Hematopoietic multipotent progenitor cell treated with erythropoietin and hydrocortisone succinate and interleukin-3 and kit ligand, for 8 days (in vitro differentiated cells): ENCODE measurements at regions not wholly inside any gene's neighbourhood (a gene's known extent, or its start where the extent isn't known, plus 50 kb on each side); places are given as distances from the start of the nearest gene placed in this dataset.
"Not testable (repeated sequence)": the region's sequence is repeated elsewhere in the genome, so short reads cannot be mapped to it uniquely, and the experiment has no call there.

Source experiments
- DNase-seq: peaks from one replicate; pipeline ENCODE4 v3.0.0-alpha.2; 2015

DNA sequence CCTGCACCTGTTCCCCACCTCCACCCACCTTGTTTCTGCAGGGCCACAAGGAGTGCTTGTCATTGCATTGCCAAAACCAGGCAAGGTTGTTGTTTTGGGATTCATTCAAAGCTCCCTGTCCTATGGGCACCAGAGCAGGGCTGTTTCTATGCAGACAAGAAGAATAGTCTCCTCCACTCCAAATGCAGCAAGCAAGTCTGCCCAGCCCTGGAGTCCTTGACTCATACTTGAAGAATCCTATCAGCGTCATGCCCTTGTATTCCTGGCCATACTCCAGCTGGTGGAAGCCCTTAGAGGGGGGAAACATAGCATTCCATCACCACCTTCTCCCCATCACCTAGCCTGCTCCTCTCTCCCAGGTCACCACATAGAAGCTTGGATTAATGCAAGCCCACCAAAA, 145.3 kb upstream of the ECI2 start:
- no peak for DNase-seq

DNA sequence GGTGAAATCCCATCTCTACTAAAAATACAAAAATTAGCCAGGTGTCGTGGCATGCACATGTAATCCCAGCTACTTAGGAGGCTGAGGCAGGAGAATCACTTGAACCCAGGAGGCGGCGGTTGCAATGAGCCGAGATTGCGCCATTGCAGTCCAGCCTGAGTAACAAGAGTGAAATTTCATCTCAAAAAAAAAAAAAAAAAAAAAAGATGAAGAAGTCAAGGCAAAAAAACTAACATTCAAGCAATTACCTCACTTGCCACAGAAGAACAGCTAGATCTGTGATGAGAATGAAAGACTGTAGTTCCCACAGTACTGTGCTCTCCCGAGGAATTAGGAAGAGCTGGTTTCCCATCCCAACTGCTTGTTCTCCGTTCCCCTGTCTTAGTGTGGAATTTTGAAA, 144.7 kb upstream of the ECI2 start:
- DNase-seq: no peak

DNA sequence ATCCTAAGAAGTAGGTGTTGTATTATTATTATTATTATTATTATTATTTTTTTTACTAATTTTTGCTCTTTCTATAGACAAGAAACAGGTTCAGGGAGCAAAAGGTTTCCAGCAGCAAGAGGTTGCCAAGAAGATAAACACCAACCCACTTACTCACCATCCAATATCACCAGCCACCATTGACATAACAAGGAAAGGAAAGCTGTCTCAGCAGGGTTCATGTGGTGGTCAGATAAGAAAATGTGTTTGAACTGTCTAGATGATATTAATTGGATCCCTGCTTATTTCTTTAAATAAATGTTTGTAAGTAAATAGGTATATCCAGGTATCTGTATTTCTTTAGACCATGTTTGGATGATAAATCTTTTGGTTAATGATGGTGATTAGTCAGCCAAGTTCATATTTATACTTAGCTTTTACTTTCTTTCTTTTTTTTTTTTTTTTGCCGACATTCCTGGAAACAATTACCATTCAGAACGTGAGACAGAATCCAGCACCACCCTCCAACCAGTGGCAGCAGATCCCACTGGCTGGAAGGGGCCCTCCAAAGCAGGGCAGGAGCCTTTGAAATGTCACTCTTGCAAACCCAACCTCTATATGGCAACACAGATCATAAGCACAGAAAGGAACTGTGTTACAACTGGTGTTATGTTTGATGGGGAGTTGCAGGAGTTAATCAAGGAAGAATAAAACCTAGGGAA, 139.2 kb upstream of the ECI2 start:
- DNase-seq: peak; percentile 84

DNA sequence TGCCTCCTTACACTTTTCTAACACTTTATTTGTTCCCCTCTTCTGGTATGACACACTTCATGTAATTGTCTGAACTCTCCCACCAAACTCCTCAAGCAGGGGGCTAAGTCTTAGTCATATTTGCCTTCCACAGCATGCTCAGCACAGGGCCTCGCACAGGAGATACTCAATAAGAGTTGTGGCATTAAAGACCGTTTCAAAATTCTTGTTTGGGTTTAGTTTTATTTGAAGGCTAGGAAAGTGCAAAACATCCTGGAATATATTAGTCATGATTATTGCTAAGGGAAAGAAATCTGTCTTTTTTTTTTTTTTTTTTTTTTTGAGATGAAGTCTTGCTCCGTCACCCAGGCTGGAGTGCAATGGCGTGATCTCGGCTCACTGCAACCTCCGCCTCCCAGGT, 137.6 kb upstream of the ECI2 start:
- DNase-seq: no peak

DNA sequence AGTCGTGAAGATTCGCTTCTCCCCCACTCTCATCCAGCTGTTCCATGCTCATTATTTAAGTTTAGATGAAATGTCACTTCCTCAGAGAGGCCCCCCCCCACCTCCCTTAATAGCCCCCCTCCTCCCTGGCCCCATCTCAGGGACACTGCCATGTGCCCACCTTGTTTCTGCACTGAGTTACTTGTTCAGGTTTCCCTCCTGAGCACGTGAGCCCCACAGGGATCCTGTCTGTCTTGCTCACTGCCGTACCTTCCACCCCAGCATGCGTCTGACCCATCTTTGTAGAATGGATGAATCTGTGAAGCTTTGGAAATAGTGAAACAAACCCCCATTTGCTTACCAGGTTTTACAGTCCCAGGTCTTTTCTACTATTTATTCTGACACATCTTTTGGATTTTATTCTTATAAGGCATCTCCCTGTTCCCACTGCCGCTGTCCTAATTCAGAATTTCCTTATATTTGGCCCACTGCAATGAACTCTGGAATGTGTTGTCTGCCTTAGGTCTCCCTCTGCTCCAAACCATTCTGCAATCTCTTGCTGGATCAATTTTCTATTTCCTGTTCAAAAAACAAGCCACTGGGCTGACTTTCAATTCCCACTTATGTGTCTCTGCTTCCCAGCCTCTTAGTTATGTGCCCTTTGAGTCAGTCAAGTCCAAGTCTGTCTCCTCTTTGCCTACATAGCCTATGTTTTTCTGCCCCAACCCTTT, 136.5 kb upstream of the ECI2 start:
- no peak for DNase-seq

DNA sequence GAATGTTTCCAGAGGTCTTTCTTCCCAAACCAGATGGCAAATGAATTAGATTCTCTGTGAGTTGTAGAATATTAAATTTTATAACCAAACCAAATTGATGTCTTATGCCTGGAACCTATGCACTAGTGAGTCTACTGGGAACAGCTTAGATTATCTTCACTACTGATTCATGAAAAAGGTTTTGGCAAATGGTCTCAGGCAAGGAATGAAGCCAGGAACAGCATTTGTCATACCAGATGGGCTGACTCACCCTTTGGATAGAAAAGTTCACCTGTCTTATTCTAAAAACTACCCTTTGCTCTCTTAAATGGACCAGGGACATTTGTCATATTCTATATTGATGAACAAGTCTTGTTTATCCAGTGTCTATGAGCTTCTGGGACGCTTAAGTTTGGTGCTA, 135.4 kb upstream of the ECI2 start:
- DNase-seq: no peak

DNA sequence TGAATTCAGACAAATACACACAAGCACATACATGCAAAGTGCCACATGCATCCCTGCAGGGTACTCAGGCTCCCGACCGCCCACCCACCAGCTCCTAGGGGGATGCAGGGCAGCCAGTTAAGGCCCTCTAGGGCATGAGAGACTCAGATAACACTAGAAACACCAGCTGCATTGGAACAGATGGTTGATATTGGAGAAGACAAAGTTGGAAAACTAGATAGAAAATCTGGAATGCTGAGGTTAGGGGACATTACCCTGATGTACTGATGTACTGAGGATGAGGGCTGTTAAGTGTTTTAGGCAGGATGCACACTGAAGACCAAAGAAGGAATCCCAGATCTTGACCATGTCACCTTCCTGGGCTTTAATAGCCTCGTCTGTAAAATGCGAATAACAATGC, 134.6 kb upstream of the ECI2 start:
- DNase-seq: no peak

DNA sequence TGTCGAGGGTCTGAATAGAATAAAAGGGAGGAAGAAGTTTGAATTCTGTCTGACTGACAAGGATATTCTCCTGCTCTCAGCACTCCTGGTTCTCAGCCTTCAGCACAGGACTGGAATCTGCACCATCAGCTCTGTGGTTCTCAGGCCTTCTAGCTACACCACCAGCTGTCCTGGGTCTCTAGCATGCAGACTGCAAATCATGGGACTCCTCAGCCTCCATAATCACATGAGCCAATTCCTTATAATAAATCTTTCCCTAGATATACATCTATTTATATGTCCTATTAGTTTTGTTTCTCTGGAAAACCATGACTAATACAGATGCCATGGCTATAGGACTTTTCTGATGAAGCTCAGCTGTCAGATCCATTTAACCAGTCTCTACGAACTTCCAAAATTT, 132.8 kb upstream of the ECI2 start:
- no peak for DNase-seq

DNA sequence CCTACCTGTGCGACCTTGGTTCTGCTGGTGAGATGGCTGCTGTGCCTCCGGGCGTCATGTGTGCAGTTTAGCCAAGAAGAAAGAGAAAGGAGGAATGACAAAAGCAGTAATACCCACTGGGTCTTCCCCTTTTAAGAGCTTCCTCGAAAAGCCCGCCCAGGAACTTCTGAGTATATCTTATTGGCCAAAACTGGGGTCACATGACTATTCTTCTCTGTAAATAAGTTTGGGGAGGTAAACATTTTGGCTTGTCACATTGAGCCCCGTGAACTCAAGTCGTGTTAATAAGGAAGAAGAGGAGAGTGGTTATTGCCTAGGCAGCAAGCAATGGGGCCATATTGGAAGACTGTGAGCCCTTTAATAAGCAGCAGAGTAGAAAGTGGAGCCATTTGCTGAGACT, 130.4 kb upstream of the ECI2 start:
- no peak for DNase-seq

DNA sequence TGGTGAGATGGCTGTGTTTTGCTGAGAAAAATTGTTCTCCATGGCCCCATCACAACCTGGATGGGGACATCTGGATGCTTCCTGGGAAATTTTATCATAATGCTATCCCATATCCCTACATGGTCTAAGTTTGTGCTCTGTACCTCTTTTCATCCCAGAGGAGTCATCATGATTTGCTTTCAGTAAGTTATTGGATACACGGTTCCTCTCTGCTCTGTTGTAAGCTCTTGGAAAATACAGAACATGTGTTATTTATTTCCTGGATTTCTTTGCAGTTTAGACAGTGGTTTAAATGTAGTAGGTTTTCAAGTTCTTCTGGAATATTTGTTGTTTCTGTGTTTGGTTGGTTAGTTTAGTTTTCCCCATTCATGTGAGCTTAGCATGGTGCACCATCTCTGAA, 129.2 kb upstream of the ECI2 start:
- no peak for DNase-seq

DNA sequence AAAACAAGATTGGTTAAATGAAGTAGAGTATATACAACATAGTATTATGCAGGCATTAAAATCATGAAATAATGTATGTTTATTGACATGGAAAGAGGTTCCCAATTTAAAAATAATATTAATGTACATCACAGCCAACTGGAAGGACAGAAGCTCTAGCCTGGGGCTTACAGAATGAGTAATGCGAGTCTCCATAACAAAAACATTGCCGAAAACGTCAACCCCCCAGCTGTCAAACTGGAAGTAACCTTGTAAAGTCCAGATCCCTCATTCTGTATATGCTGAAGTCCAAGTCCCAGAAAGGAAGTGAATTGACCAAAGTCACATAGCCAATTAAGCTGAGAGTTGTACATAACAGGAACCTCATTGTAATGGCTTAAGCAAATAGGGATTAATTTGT, 128.7 kb upstream of the ECI2 start:
- DNase-seq: no peak

DNA sequence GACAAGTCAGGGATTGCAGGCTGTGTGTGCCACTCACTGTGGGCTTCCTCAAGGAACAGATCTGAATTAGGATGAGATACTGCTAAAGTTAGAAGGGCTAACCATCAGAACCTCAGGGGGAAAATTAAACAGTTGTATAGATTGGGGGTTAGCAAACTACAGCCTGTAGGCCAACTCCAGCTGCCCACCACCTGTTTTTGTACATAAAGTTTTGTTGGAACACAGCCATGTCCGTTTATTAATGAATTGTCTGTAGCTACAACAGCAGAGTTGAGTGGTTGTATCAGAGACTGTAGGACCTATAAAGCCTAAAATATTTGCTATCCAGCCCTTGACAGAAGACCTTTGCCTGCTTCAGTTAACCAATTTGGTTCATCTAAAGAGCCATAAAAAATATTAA, 127.2 kb upstream of the ECI2 start:
- no peak for DNase-seq

DNA sequence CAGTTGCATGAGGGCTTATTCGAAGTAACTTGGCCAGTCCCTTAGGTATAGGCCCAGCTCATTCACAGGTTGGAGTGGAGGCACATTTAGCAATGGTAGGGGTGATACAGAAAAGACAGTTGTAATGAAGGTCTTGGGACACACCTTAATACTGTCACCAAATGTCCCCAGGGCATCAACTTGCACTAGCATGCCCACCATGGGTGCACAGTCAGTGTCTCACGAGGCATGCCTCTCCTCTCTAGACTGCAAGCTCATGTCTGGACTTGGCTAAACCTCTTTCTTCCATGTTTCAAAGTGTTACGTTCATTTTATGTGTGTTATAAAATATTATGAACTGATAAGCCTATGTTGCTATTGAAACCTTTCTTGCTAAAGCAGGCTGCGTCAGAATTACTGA, 124.0 kb upstream of the ECI2 start:
- no peak for DNase-seq

DNA sequence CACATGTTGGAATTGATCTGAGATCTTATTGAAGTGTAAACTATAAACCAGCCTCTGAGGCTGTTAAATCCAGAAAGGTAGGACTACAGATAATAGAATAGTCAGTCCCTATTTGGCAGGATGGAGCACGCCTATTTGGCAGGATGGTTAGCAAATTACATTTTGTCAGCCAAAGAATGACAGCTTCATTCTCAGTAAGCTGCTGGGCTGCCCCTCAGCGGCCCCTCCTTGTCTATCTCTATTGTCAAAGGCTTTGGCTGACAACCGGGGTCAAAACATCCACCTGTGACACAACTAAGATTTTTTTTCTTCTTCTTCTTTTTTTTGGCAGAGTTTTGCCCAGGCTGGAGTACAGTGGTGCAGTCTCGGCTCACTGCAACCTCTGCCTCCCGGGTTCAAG, 123.4 kb upstream of the ECI2 start:
- DNase-seq: no peak

DNA sequence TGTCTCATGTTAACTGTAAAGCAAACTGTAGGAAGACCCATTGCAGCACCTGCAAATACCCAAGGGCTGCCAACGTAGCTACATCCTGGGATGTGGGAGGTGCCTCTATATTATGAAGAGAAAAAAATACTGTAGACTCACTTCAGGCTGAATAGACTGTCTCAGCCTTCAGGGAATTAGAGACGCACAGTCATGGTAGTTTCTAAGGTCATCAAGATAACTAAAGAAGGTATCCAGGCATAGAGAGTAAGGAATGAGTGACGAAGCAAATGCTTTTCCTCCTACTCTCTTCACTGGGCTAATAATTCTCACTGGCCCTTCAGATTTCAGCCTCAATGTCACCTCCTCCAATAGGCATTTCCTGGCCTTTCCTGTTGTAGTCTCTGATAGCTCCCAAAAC, 121.6 kb upstream of the ECI2 start:
- no peak for DNase-seq

DNA sequence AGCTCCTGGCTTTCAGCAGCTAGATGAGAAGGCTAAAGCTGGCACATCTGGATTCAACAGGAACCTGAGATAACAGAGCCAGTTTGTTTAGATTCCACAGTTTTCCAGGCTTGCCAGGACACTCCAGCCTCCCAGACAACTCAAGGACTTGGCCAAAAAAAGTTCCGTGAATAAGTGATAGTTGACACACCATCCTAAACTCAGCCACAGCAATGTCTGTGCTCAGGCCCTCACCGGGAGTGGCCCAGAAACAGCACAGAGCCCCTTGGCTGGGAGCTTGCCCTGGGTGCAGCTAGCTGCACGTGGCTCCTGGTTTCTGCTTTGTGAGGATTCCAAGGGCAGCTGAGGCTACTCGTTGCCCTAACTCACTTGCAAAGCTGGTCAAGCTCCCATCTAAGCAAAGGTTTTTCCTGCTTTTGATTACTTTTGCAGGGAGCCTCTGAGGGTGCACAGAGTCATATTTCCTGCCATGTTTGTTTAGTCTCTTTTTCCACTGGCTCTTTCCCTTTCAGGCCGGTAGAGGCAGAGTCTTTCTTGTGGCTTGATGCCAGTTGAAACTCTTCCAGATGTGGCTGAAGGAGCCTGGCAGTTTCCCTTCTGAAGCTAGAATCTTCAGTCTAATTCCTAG, 118.3 kb upstream of the ECI2 start:
- peak; percentile 22 for DNase-seq

DNA sequence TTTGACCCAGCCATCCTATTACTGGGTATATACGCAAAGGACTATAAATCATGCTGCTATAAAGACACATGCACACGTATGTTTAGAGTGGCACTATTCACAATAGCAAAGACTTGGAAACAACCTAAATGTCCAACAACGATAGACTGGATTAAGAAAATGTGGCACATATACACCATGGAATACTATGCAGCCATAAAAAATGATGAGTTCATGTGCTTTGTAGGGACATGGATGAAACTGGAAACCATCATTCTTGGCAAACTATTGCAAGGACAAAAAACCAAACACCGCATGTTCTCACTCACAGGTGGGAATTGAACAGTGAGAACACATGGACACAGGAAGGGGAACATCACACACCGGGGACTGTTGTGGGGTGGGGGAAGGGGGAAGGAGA, 117.1 kb upstream of the ECI2 start:
- not testable (repeated sequence) for DNase-seq

DNA sequence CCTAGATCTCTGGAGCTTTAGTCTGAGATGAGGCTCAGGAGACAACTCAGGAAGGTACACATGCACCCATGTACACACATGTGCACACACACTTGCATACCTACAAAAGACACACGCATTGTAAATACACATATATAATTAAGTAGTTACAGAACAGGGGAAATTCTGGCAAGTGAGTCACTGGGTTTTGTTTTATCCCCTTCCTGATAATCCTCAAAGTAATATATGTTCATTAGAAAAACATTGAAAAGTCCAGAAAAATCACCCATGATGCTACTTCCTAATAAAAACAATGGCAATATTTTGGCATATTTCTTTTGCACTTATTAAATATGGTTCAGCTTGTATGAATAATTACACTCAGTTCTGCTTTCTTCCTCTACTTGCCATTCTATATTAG, 115.3 kb upstream of the ECI2 start:
- DNase-seq: no peak

DNA sequence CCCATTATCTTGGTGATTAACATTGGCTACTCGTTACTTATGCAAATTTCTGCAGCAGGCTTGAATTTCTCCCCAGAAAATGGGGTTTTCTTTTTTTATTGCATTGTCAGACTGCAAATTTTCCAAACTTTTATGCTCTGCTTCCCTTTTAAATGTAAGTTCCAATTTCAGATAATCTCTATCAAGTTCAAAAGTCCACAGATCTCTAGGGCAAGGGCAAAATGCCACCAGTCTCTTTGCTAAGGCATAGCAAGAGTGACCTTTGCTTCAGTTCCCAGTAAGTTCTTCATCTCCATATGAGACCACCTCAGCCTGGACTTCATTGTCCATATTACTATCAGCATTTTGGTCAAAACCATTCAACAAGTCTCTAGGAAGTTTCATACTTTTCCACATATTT, 108.5 kb upstream of the ECI2 start:
- DNase-seq: not testable (repeated sequence)

DNA sequence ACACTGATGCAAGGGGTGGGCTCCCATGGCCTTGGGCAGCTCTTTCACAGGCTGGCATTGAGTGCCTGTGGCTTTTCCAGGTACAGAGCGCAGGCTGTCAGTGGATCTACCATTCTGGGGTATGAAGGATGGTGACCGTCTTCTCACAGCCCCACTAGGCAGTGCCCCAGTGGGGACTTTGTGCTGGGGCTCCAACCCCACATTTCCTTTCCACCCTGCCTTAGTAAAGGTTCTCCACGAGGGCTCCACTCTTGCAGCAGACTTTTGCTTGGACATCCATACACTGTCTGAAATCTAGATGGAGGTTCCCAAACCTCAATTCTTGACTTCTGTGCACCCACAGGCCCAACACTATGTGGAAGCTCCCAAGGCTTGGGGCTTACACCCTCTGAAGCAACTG, 107.9 kb upstream of the ECI2 start:
- DNase-seq: no peak

DNA sequence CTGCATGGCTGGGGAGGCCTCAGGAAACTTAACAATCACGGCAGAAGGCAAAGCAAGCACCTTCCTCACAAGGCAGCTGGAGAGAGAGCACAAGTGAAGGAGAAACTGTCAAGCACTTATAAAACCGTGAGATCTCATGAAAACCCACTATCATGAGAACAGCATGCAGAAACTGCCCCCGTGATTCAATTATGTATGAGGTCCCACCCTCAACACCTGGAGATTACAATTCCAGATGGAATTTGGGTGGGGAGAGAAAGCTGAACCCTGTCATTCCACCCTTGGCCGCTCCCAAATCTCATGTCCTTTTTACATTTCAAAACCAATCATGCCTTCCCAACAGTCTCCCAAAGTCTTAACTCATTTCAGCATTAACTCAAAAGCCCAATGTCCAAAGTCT, 107.2 kb upstream of the ECI2 start:
- no peak for DNase-seq

DNA sequence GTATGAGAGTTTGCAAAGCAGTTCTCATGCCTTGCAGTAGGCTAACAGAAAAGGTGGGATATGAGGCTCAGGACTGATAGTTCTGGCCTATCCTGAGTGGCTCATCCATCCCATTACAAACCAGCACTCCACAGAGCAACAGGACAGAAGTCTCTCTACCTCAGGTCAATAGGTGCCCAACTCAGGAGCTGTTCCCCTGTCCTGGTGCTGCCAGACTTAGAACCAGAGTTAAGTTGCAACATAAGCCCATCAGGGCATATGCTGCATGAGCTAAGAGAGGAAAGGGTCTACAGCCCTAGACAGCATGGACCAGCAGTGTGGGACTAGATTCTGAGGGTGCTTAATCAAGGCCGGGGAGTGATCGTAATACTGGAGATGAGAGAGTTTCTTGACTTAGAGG, 104.8 kb upstream of the ECI2 start:
- no peak for DNase-seq

DNA sequence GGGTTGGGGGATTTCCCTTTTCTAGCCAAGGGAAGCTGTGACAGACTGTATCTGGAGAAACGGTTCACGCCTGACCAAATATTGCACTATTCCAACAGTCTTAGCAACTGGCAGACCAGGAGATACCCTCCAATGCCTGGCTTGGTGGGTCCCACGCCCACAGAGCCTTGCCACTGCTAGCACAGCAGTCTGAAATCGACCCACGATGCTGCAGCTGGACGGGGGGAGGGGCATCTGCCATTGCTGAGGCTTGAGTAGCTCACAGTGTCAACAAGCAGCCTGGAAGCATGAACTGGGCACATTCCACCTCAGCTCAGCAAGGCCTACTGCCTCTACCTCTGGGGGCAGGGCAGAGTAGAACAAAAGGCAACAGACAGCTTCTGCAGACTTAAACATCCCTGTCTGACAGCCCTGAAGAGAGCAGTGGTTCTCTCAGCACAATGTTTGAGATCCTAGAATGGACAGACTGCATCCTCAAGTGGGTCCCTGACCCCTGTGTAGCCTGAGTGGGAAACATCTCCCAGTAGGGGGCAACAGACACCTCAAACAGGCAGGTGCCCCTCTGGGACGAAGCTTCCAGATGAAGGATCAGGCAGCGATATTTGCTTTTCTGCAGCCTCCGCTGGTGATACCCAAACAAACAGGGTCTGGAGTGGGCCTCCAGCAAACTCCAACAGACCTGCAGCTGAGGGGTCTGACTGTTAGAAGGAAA, 89.9 kb upstream of the ECI2 start:
- DNase-seq: no peak
